ENCODE measurements at regions not wholly inside any gene's neighbourhood (a gene's known extent, or its start where the extent isn't known, plus 50 kb on each side); places are given as distances from the start of the nearest gene placed in this dataset.

- TF ChIP-seq CTCF (IDR thresholded peaks at IDR 0.05; ENCODE audit: partially characterized antibody, unreplicated experiment): no peak
- no peak for DNase-seq
- no peaks in the 10 kb centered on the region for H3K36me3 Mint-ChIP-seq (ENCODE audit: unreplicated experiment)
- H3K27ac Mint-ChIP-seq (ENCODE audit: unreplicated experiment): no peak overlapping the region
- H3K4me3 Mint-ChIP-seq (ENCODE audit: unreplicated experiment): no peak overlapping the region
- no peaks in the 10 kb centered on the region for H3K4me1 Mint-ChIP-seq (ENCODE audit: low read depth, unreplicated experiment)
- H3K9me3 Mint-ChIP-seq (ENCODE audit: unreplicated experiment): no peaks in the 10 kb centered on the region
- no peaks in the 10 kb centered on the region for H3K27me3 Mint-ChIP-seq (ENCODE audit: unreplicated experiment)
Observed at GRCh38 chr12:28631831-28632230, 441.6 kb downstream of the CCDC91 start.

GRCh38 chr12:28640519-28640918, 450.3 kb downstream of the CCDC91 start:
- Mint-ChIP-seq H3K36me3 (ENCODE audit: unreplicated experiment) (no peaks in the 10 kb centered on the region), H3K4me3 (ENCODE audit: unreplicated experiment) (no peak overlapping the region), H3K9me3 (ENCODE audit: unreplicated experiment) (peaks cover 6% of the 10 kb centered on the region), H3K4me1 (ENCODE audit: low read depth, unreplicated experiment) (no peaks in the 10 kb centered on the region), H3K27me3 (ENCODE audit: unreplicated experiment) (no peaks in the 10 kb centered on the region), H3K27ac (ENCODE audit: unreplicated experiment) (no peak overlapping the region)
- no peak for DNase-seq
- no peak for TF ChIP-seq CTCF (IDR thresholded peaks at IDR 0.05; ENCODE audit: partially characterized antibody, unreplicated experiment)

- Mint-ChIP-seq H3K9me3 (ENCODE audit: unreplicated experiment) (peaks cover 6% of the 10 kb centered on the region), H3K36me3 (ENCODE audit: unreplicated experiment) (no peaks in the 10 kb centered on the region), H3K4me3 (ENCODE audit: unreplicated experiment) (no peak overlapping the region), H3K27me3 (ENCODE audit: unreplicated experiment) (no peaks in the 10 kb centered on the region), H3K27ac (ENCODE audit: unreplicated experiment) (no peak overlapping the region), H3K4me1 (ENCODE audit: low read depth, unreplicated experiment) (no peaks in the 10 kb centered on the region)
- TF ChIP-seq CTCF (IDR thresholded peaks at IDR 0.05; ENCODE audit: partially characterized antibody, unreplicated experiment): no peak
- DNase-seq: no peak
Observed at GRCh38 chr12:28645436-28645835, 455.2 kb downstream of the CCDC91 start.

GRCh38 chr12:28645891-28646290, 455.6 kb downstream of the CCDC91 start:
- TF ChIP-seq CTCF (IDR thresholded peaks at IDR 0.05; ENCODE audit: partially characterized antibody, unreplicated experiment): no peak
- no peaks in the 10 kb centered on the region for H3K36me3 Mint-ChIP-seq (ENCODE audit: unreplicated experiment)
- H3K27me3 Mint-ChIP-seq (ENCODE audit: unreplicated experiment): no peaks in the 10 kb centered on the region
- no peak overlapping the region for H3K4me3 Mint-ChIP-seq (ENCODE audit: unreplicated experiment)
- H3K4me1 Mint-ChIP-seq (ENCODE audit: low read depth, unreplicated experiment): no peaks in the 10 kb centered on the region
- no peak overlapping the region for H3K27ac Mint-ChIP-seq (ENCODE audit: unreplicated experiment)
- no peak for DNase-seq
- peaks cover 6% of the 10 kb centered on the region for H3K9me3 Mint-ChIP-seq (ENCODE audit: unreplicated experiment)

GRCh38 chr12:28650906-28651305, 460.6 kb downstream of the CCDC91 start:
- Mint-ChIP-seq H3K27me3 (ENCODE audit: unreplicated experiment) (no peaks in the 10 kb centered on the region), H3K9me3 (ENCODE audit: unreplicated experiment) (no peaks in the 10 kb centered on the region), H3K27ac (ENCODE audit: unreplicated experiment) (no peak overlapping the region), H3K4me3 (ENCODE audit: unreplicated experiment) (no peak overlapping the region), H3K36me3 (ENCODE audit: unreplicated experiment) (no peaks in the 10 kb centered on the region), H3K4me1 (ENCODE audit: low read depth, unreplicated experiment) (no peaks in the 10 kb centered on the region)
- no peak for DNase-seq
- TF ChIP-seq CTCF (IDR thresholded peaks at IDR 0.05; ENCODE audit: partially characterized antibody, unreplicated experiment): no peak

Measured in glutamatergic neuron (in vitro differentiated cells).